Spleen (tissue), 7 donors: ENCODE measurements at regions not wholly inside any gene's neighbourhood (a gene's known extent, or its start where the extent isn't known, plus 50 kb on each side); places are given as distances from the start of the nearest gene placed in this dataset.

Experiments used
- POLR2A ChIP-seq, 3 donors: fragments of 450-650 bp; IDR thresholded peaks; one replicate each; pipeline ENCODE4 v1.5.1; 2017; ENCODE audit warnings: antibody characterized with exemption in 3 of 3, mild to moderate bottlenecking in 1 of 3
- TF ChIP-seq, protein P1 (sequence below), 11 experiments: fragments of 200-600 bp in 7 of 11; fragments of 450-650 bp in 4 of 11; sonication (generic) in 4 of 11; IDR thresholded peaks in 8 of 11; conservative IDR thresholded peaks in 3 of 11; 1 replicate in 7 of 11; 2 replicates in 4 of 11; pipeline versions ENCODE4 v1.4.0 to v1.8.0; 2016 to 2021; ENCODE audit warnings: antibody characterized with exemption in 11 of 11, inconsistent platforms in 4 of 11, mild to moderate bottlenecking in 1 of 11
- donor health status: DM: no; HTN: no; CAD: no; lungs with moderate emphysema.
- donor health status: DM: no; HTN: no; CAD: no.
- donor health status: DM: no; HTN: no; CAD: no.

DNA sequence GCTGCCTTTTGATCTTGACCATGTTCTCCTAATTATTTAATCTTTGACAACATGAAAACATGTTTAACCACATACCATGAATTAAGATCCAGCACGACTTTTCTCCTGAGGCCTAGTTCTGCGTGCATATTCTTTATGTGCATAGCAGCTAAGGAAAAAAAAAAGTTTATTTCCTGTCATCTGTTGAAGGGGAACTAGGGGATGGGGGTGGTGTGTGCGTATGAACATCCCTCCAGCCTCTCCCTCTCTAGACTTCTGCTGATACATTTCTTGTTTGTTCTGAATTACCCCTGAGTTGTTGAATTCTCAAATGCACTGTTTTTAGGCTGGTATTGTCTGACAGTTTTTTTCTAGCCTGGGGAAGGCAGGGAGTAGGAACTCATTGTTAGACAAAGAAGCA is 543.3 kb downstream of the FGF9 start:
- TF ChIP-seq, protein P1, sequence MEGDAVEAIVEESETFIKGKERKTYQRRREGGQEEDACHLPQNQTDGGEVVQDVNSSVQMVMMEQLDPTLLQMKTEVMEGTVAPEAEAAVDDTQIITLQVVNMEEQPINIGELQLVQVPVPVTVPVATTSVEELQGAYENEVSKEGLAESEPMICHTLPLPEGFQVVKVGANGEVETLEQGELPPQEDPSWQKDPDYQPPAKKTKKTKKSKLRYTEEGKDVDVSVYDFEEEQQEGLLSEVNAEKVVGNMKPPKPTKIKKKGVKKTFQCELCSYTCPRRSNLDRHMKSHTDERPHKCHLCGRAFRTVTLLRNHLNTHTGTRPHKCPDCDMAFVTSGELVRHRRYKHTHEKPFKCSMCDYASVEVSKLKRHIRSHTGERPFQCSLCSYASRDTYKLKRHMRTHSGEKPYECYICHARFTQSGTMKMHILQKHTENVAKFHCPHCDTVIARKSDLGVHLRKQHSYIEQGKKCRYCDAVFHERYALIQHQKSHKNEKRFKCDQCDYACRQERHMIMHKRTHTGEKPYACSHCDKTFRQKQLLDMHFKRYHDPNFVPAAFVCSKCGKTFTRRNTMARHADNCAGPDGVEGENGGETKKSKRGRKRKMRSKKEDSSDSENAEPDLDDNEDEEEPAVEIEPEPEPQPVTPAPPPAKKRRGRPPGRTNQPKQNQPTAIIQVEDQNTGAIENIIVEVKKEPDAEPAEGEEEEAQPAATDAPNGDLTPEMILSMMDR (IDR thresholded peaks at IDR 0.05 in 8 of 11, conservative IDR thresholded peaks at IDR 0.05 in 3 of 11): no peak
- no peak for TF ChIP-seq POLR2A (IDR thresholded peaks at IDR 0.05)
